ENCODE measurements at regions not wholly inside any gene's neighbourhood (a gene's known extent, or its start where the extent isn't known, plus 50 kb on each side); places are given as distances from the start of the nearest gene placed in this dataset.

DNA sequence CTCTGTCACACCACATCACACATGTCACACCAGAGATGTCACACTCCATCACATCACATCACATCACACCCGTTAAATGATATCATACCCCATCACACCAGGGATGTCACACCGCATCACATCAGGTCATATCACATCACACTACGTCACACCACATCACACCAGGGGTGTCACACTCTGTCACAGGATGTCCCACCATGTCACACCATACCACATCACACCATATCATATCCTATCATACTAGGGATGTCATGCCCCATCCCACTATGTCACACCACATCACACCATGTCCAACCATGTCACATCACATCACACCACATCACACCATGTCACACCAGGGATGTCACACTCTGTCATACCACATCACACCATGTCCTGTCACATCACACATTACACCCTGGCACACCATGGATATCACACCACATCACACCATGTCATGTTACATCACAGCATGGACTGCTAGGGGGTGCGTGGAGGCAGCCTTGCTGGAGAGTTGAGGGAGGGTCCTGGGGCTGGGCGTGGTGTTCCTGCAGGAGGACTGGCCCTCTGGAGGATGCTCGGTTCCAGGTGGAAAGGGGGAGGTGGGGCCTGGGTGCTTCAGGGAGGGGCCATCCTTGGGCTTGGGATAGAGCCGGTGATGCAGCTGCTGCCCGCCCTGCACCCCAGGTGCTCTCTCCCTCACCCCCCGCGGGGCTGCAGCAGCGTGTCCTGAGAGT, 134.6 kb downstream of the TMEM121 start:
- TF ChIP-seq RXRA (IDR thresholded peaks at IDR 0.05; ENCODE audit: insufficient read depth, low read depth, low read length) (no peak), GABPA (IDR thresholded peaks at IDR 0.05; ENCODE audit: borderline replicate concordance, insufficient read depth, low read length) (no peak), EP300 (IDR thresholded peaks at IDR 0.05; ENCODE audit: borderline replicate concordance in 1 of 2, low read depth in 2 of 2, low read length in 2 of 2) (no peak), SIN3A (conservative IDR thresholded peaks at IDR 0.05 in 1 of 2, IDR thresholded peaks at IDR 0.05 in 1 of 2; ENCODE audit: low read depth in 1 of 2, low read length in 2 of 2) (no peak)

Data from H1 (cell line).